ENCODE measurements at regions not wholly inside any gene's neighbourhood (a gene's known extent, or its start where the extent isn't known, plus 50 kb on each side); places are given as distances from the start of the nearest gene placed in this dataset.

DNA sequence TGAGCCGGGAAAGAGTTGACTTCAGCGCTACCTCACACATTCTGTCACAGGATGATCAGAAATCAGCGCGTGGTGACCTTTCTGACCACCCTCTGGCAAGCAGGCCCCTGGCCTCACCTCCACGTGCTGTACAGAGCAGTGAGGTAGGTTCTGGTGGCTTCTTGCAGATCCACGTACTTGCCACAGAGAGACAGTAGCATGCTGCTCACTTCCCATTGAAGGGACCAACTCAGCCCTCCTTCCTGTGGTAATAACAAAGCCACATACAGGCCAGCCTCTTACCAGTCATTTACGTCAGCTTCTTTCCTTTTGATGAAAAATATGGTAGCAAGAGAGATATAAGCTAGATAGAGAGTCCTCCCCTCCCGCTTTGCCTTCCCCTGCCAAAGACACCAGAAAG, 200.7 kb downstream of the CHRM3 start:
- Histone ChIP-seq H3K4me3 (ENCODE audit: low read length) (no peak overlapping the region), H3K27ac (ENCODE audit: low read length) (no peak overlapping the region)

DNA sequence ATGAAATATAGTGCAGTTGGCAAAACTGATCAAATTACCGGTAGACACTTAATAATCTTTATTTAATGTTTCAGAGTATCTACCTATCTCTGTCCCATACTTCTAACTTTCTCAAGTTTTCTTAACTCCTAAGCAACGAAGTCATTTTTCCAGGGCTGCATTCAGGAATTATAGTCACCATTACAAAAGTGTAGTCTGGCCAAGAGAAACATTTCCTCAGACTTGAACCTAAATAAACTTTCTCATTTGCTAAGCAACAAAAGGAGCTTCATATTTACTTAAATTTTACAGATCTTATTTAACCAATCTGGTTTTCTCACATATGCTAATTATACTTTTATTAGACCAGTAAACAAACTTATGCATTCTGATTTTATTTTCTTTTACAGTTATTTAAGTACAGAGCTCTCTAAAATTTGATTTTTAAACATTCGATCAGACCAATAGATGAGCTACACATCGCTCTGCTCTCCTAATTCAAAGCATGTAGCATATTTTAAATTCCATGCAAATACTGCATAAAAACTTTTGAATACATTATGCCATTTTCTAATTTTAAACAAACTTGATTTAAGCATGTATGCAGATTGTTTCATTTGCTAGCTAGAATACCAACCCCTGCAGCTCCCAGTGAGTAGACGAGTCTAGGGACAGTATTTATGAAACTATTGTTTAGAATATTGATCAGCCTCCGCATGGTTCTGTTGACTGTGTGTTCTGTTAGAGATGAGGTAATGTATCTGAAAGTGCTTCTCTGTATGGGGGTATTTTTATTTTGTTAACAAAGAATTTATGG, 201.4 kb downstream of the CHRM3 start:
- Histone ChIP-seq H3K4me3 (ENCODE audit: low read length) (no peak overlapping the region), H3K9me3 (ENCODE audit: low read length) (peaks cover 8% of the 10 kb centered on the region; the same call in 1 of the 2 replicates), H3K4me2 (ENCODE audit: low read depth, low read length, poor library complexity, severe bottlenecking) (no peak overlapping the region), H3K27me3 (ENCODE audit: low read length) (no peaks in the 10 kb centered on the region), H3K9me2 (replicated peaks; ENCODE audit: insufficient read depth, low read length) (no peaks in the 10 kb centered on the region), H3K79me2 (ENCODE audit: low read length) (no peaks in the 10 kb centered on the region), H3K36me3 (ENCODE audit: insufficient read depth, low read length) (no peaks in the 10 kb centered on the region), H2AFZ (ENCODE audit: low read length) (no peak overlapping the region), H3K9ac (ENCODE audit: low read length) (no peak overlapping the region), H3K4me1 (ENCODE audit: low read length) (no peaks in the 10 kb centered on the region), H3K27ac (ENCODE audit: low read length) (no peak overlapping the region), H4K20me1 (ENCODE audit: insufficient read depth, low read depth, low read length) (no peaks in the 10 kb centered on the region)
- DNase-seq = no peak

More for the DNA sequence above, 200.7 kb downstream of the CHRM3 start:
- H3K27me3 ChIP-seq (ENCODE audit: low read length) = no peaks in the 10 kb centered on the region
- H3K4me2 ChIP-seq (ENCODE audit: low read depth, low read length, poor library complexity, severe bottlenecking) = no peak overlapping the region
- H3K36me3 ChIP-seq (ENCODE audit: insufficient read depth, low read length) = no peaks in the 10 kb centered on the region
- H3K9me2 ChIP-seq (replicated peaks; ENCODE audit: insufficient read depth, low read length) = no peaks in the 10 kb centered on the region
- no peak for DNase-seq
- H3K4me1 ChIP-seq (ENCODE audit: low read length) = no peaks in the 10 kb centered on the region
- H3K9ac ChIP-seq (ENCODE audit: low read length) = no peak overlapping the region
- H2AFZ ChIP-seq (ENCODE audit: low read length) = no peak overlapping the region
- H3K79me2 ChIP-seq (ENCODE audit: low read length) = no peaks in the 10 kb centered on the region
- H3K9me3 ChIP-seq (ENCODE audit: low read length) = peaks cover 6% of the 10 kb centered on the region; the same call in 1 of the 2 replicates
- no peaks in the 10 kb centered on the region for H4K20me1 ChIP-seq (ENCODE audit: insufficient read depth, low read depth, low read length)

DNA sequence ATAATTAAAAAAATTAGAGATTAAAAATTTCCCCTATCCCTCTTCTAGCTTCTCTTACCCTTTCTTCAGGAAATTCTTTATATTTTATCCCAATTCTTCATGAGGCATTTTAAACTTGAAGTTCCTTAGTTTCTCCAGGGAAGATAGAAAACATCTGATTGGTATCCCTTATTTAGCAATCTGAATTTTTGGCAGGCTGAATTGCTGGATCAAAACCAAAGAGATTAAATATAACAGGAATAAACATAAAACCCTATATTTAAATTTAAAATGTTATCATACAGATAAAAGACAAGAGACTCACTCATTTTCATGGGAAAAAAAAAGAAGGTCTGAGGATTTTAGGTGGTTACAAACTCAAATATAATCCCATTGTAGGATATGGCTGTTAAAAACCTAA, 204.2 kb downstream of the CHRM3 start:
- Histone ChIP-seq H3K9me2 (replicated peaks; ENCODE audit: insufficient read depth, low read length) (no peaks in the 10 kb centered on the region), H3K36me3 (ENCODE audit: insufficient read depth, low read length) (no peaks in the 10 kb centered on the region), H3K4me3 (ENCODE audit: low read length) (no peak overlapping the region), H2AFZ (ENCODE audit: low read length) (no peak overlapping the region), H4K20me1 (ENCODE audit: insufficient read depth, low read depth, low read length) (no peaks in the 10 kb centered on the region), H3K27me3 (ENCODE audit: low read length) (no peaks in the 10 kb centered on the region), H3K27ac (ENCODE audit: low read length) (no peak overlapping the region), H3K79me2 (ENCODE audit: low read length) (no peaks in the 10 kb centered on the region), H3K4me2 (ENCODE audit: low read depth, low read length, poor library complexity, severe bottlenecking) (no peak overlapping the region), H3K4me1 (ENCODE audit: low read length) (no peaks in the 10 kb centered on the region), H3K9ac (ENCODE audit: low read length) (no peak overlapping the region), H3K9me3 (ENCODE audit: low read length) (peaks cover 22% of the 10 kb centered on the region)
- DNase-seq = no peak

DNA sequence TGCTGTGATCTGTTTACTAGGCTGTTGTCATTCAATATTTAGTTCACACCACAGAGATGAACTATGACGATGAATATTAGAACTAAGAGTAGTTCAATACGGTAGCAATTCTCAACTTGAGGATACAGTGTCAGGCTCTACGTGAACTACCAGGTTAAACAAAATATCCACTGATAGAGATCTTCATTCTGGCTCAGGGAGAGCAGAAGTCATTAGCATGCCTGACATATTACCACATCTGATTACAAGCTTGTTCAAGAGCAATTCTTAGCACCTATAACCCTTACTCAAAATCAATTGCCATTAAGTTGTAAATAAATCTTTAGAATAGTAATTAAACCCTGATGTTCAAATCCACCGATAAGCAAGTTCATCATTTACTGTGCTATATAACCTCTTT, 207.2 kb downstream of the CHRM3 start:
- H3K9me2 ChIP-seq (replicated peaks; ENCODE audit: insufficient read depth, low read length) = no peaks in the 10 kb centered on the region
- H3K79me2 ChIP-seq (ENCODE audit: low read length) = no peaks in the 10 kb centered on the region
- H3K36me3 ChIP-seq (ENCODE audit: insufficient read depth, low read length) = no peaks in the 10 kb centered on the region
- no peak overlapping the region for H2AFZ ChIP-seq (ENCODE audit: low read length)
- no peaks in the 10 kb centered on the region for H3K4me1 ChIP-seq (ENCODE audit: low read length)
- no peaks in the 10 kb centered on the region for H3K27me3 ChIP-seq (ENCODE audit: low read length)
- H3K4me3 ChIP-seq (ENCODE audit: low read length) = no peak overlapping the region
- DNase-seq = no peak
- no peaks in the 10 kb centered on the region for H4K20me1 ChIP-seq (ENCODE audit: insufficient read depth, low read depth, low read length)
- no peak overlapping the region for H3K9ac ChIP-seq (ENCODE audit: low read length)
- peaks cover 23% of the 10 kb centered on the region for H3K9me3 ChIP-seq (ENCODE audit: low read length)
- H3K27ac ChIP-seq (ENCODE audit: low read length) = no peak overlapping the region
- H3K4me2 ChIP-seq (ENCODE audit: low read depth, low read length, poor library complexity, severe bottlenecking) = no peak overlapping the region

DNA sequence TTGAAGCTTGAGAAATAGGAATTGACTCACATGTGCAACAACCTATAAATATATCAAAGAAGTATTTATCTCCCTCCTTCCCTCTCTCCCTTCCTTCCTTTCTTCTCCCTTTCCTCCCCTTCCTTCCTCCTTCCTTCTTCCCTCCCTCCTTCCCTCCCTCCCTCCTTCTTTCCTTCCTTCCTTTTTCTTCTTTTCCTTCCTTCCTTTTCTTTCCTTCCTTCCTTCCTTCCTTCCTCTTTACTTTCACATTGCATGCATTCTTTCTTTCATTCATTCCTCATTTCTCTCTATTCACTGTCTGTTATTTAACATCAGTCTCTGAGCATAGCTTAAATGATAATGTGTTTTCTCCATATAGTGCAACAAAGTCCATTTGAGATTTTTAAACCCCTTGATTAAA, 214.2 kb downstream of the CHRM3 start:
- Histone ChIP-seq H3K36me3 (ENCODE audit: insufficient read depth, low read length) (no peaks in the 10 kb centered on the region), H3K9me2 (replicated peaks; ENCODE audit: insufficient read depth, low read length) (no peaks in the 10 kb centered on the region), H3K4me1 (ENCODE audit: low read length) (no peaks in the 10 kb centered on the region), H3K27me3 (ENCODE audit: low read length) (no peaks in the 10 kb centered on the region), H3K9me3 (ENCODE audit: low read length) (peaks cover 31% of the 10 kb centered on the region), H3K4me2 (ENCODE audit: low read depth, low read length, poor library complexity, severe bottlenecking) (no peak overlapping the region), H3K4me3 (ENCODE audit: low read length) (no peak overlapping the region), H4K20me1 (ENCODE audit: insufficient read depth, low read depth, low read length) (no peaks in the 10 kb centered on the region), H3K79me2 (ENCODE audit: low read length) (no peaks in the 10 kb centered on the region), H3K27ac (ENCODE audit: low read length) (no peak overlapping the region), H3K9ac (ENCODE audit: low read length) (no peak overlapping the region), H2AFZ (ENCODE audit: low read length) (no peak overlapping the region)
- DNase-seq = no peak

DNA sequence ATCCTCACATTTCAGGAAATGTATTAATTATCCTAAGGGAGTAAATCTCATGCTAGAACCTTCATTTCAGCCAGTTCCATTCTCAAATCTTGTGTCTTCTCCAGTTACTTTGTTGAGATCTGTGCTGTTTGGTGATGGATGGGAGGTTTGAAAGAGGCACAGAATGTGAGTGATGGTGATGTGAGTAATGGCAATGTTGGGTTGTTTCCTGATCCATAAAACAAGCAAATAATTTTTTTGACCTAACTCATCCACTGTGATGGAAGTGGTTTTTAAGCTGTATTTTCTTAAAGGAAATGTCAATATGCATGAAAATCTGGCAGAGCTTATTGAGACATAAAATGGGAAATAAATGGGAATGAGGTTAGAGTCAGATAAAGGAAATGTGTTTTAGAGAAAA, 214.7 kb downstream of the CHRM3 start:
- no peaks in the 10 kb centered on the region for H3K79me2 ChIP-seq (ENCODE audit: low read length)
- H3K27ac ChIP-seq (ENCODE audit: low read length) = no peak overlapping the region
- no peak overlapping the region for H3K9ac ChIP-seq (ENCODE audit: low read length)
- H2AFZ ChIP-seq (ENCODE audit: low read length) = no peak overlapping the region
- H3K36me3 ChIP-seq (ENCODE audit: insufficient read depth, low read length) = no peaks in the 10 kb centered on the region
- no peaks in the 10 kb centered on the region for H4K20me1 ChIP-seq (ENCODE audit: insufficient read depth, low read depth, low read length)
- H3K9me3 ChIP-seq (ENCODE audit: low read length) = peaks cover 31% of the 10 kb centered on the region
- no peaks in the 10 kb centered on the region for H3K27me3 ChIP-seq (ENCODE audit: low read length)
- H3K4me3 ChIP-seq (ENCODE audit: low read length) = no peak overlapping the region
- no peak overlapping the region for H3K4me2 ChIP-seq (ENCODE audit: low read depth, low read length, poor library complexity, severe bottlenecking)
- DNase-seq = no peak
- no peaks in the 10 kb centered on the region for H3K4me1 ChIP-seq (ENCODE audit: low read length)
- no peaks in the 10 kb centered on the region for H3K9me2 ChIP-seq (replicated peaks; ENCODE audit: insufficient read depth, low read length)

DNA sequence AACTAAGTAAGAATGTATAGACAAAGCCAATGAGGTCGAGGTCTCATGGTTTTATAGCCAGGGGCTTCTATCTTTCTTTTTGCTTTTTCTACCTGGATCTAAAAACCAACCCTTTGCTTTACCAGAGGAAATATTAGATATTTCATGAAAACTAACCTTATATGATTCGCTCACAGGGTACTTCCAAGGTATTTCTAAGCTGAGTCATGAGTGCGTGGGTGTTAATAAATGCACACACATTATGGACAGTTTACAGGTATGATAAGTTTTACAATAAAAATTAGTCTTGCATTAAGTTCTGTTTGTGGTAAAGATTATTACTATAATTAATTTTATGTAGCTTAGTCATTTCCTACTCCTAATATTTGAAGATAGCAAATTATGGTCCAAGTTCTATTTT, 217.2 kb downstream of the CHRM3 start:
- Histone ChIP-seq H3K79me2 (ENCODE audit: low read length) (no peaks in the 10 kb centered on the region), H2AFZ (ENCODE audit: low read length) (no peak overlapping the region), H3K36me3 (ENCODE audit: insufficient read depth, low read length) (no peaks in the 10 kb centered on the region), H3K4me2 (ENCODE audit: low read depth, low read length, poor library complexity, severe bottlenecking) (no peak overlapping the region), H3K27ac (ENCODE audit: low read length) (no peak overlapping the region), H3K9me2 (replicated peaks; ENCODE audit: insufficient read depth, low read length) (no peaks in the 10 kb centered on the region), H3K9ac (ENCODE audit: low read length) (no peak overlapping the region), H4K20me1 (ENCODE audit: insufficient read depth, low read depth, low read length) (no peaks in the 10 kb centered on the region), H3K9me3 (ENCODE audit: low read length) (peaks cover 27% of the 10 kb centered on the region), H3K27me3 (ENCODE audit: low read length) (no peaks in the 10 kb centered on the region), H3K4me3 (ENCODE audit: low read length) (no peak overlapping the region), H3K4me1 (ENCODE audit: low read length) (no peaks in the 10 kb centered on the region)
- DNase-seq = no peak

DNA sequence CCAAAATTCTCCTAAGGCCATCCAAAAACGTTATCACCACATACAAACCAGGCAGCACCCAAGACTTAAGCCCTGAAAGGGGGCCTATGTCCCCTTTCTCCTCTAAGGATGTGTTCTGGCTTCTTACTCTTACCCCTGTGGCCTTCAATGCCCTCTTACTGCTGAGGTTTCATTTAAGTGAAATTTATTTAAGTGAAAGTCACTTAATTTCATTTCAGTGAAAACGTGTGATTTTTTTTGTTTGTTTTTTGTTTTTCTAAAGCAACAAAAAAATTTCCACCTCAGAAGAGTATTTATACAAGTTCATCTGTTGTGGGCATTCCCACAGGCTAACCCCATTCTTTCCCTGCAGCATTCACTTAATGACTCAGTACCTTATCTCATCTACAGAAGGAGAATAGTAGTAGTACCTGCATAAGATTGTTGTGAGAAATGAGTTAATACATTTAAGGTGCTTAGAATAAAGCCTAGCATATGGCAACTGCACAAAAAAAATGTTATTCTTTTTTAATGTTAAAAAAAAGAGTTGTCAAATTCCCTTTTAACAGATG, 220.6 kb downstream of the CHRM3 start:
- no peaks in the 10 kb centered on the region for H4K20me1 ChIP-seq (ENCODE audit: insufficient read depth, low read depth, low read length)
- H3K9me2 ChIP-seq (replicated peaks; ENCODE audit: insufficient read depth, low read length) = no peaks in the 10 kb centered on the region
- no peak overlapping the region for H3K9ac ChIP-seq (ENCODE audit: low read length)
- no peaks in the 10 kb centered on the region for H3K36me3 ChIP-seq (ENCODE audit: insufficient read depth, low read length)
- H3K4me2 ChIP-seq (ENCODE audit: low read depth, low read length, poor library complexity, severe bottlenecking) = no peak overlapping the region
- H3K4me1 ChIP-seq (ENCODE audit: low read length) = no peaks in the 10 kb centered on the region
- H3K27ac ChIP-seq (ENCODE audit: low read length) = no peak overlapping the region
- no peak for DNase-seq
- no peak overlapping the region for H2AFZ ChIP-seq (ENCODE audit: low read length)
- H3K79me2 ChIP-seq (ENCODE audit: low read length) = no peaks in the 10 kb centered on the region
- H3K9me3 ChIP-seq (ENCODE audit: low read length) = peaks cover 25% of the 10 kb centered on the region
- H3K4me3 ChIP-seq (ENCODE audit: low read length) = no peak overlapping the region
- no peaks in the 10 kb centered on the region for H3K27me3 ChIP-seq (ENCODE audit: low read length)
